Tibial artery (tissue), 4 donors: ENCODE measurements at regions not wholly inside any gene's neighbourhood (a gene's known extent, or its start where the extent isn't known, plus 50 kb on each side); places are given as distances from the start of the nearest gene placed in this dataset.
"Not testable (repeated sequence)": the region's sequence is repeated elsewhere in the genome, so short reads cannot be mapped to it uniquely, and the experiment has no call there.

ENCODE experiments used
- DNase-seq, 2 donors: peaks; one replicate each; pipeline ENCODE4 v3.0.0-alpha.2; 2019
- H3K27ac ChIP-seq, 2 donors: fragments of 200-600 bp; sonication (generic) in 1 of 2; 1 replicate in 1 of 2; 2 replicates in 1 of 2; pipeline ENCODE4 v1.5.1; 2018 to 2019; ENCODE audit warnings: mild to moderate bottlenecking in 1 of 2
- H3K27me3 ChIP-seq, 2 donors: fragments of 200-600 bp; sonication (generic) in 1 of 2; one replicate each; pipeline versions ENCODE4 v1.5.1 to v1.6.0; 2016 to 2019
- H3K36me3 ChIP-seq, 3 donors: fragments of 200-600 bp; sonication (generic) in 2 of 3; one replicate each; pipeline ENCODE4 v1.5.1; 2016 to 2019; ENCODE audit warnings: mild to moderate bottlenecking in 2 of 3
- H3K4me1 ChIP-seq, 4 donors: fragments of 200-600 bp; sonication (generic) in 2 of 4; 1 replicate in 3 of 4; 2 replicates in 1 of 4; pipeline ENCODE4 v1.5.1; 2016 to 2019
- H3K4me3 ChIP-seq, 2 donors: fragments of 200-600 bp; sonication (generic) in 1 of 2; 1 replicate in 1 of 2; 2 replicates in 1 of 2; pipeline ENCODE4 v1.5.1; 2018 to 2019; ENCODE audit warnings: mild to moderate bottlenecking in 2 of 2
- H3K9me3 ChIP-seq, 3 donors: fragments of 200-600 bp; sonication (generic) in 1 of 3; one replicate each; pipeline ENCODE4 v1.5.1; 2016 to 2019
- intact Hi-C: fragments of 100-400 bp; cut with DNase I; formaldehyde crosslinking; loops from one replicate; pipeline ENCODE4 v1.15.0; 2023; ENCODE audit warnings: low total_unique reads
- TF ChIP-seq, protein P1 (sequence below), 2 experiments: fragments of 200-600 bp in 1 of 2; fragments of 450-650 bp in 1 of 2; IDR thresholded peaks; one replicate each; pipeline ENCODE4 v1.5.1; 2017 to 2019; ENCODE audit warnings: antibody characterized with exemption in 2 of 2, mild to moderate bottlenecking in 1 of 2, moderate library complexity in 1 of 2

DNA sequence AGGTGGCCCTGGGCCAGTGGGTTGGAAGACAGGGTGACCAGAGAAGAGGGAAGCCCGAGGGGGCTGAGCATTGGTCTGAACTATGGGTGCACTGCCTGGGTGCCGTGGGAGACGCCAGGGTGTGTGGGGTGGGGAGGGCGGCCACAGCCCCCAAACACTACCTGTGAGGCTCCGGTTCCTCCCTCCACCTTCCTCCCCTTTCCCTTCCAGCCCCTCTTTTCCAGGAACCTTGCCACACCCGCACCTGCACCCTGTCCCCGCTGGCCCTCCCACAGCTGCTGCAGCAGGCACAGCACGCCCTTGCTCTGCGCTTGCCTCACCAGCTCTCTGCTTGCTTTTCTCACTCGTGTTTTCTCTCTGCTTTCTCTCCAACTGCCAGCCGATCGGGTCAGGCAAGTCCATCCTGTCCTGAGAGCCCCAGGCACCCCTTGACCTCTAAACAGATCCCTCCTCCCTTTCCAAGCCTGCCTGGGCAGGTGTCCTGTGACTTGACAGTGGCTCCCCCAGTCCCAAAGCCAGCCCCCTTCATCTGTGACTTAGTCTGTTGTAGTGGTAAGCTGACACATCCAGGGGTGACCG is 193.7 kb downstream of the MSX2 start:
- no peak for DNase-seq
- Histone ChIP-seq H3K4me3 (no peak overlapping the region), H3K4me1 (no peaks in the 10 kb centered on the region), H3K36me3 (no peaks in the 10 kb centered on the region), H3K27me3 (peaks cover 0 to 5% of the 10 kb centered on the region in 2 donors), H3K27ac (no peak overlapping the region), H3K9me3 (no peaks in the 10 kb centered on the region)
- TF ChIP-seq, protein P1, sequence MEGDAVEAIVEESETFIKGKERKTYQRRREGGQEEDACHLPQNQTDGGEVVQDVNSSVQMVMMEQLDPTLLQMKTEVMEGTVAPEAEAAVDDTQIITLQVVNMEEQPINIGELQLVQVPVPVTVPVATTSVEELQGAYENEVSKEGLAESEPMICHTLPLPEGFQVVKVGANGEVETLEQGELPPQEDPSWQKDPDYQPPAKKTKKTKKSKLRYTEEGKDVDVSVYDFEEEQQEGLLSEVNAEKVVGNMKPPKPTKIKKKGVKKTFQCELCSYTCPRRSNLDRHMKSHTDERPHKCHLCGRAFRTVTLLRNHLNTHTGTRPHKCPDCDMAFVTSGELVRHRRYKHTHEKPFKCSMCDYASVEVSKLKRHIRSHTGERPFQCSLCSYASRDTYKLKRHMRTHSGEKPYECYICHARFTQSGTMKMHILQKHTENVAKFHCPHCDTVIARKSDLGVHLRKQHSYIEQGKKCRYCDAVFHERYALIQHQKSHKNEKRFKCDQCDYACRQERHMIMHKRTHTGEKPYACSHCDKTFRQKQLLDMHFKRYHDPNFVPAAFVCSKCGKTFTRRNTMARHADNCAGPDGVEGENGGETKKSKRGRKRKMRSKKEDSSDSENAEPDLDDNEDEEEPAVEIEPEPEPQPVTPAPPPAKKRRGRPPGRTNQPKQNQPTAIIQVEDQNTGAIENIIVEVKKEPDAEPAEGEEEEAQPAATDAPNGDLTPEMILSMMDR (IDR thresholded peaks at IDR 0.05) = no peak
- intact Hi-C loops = no loop called here

DNA sequence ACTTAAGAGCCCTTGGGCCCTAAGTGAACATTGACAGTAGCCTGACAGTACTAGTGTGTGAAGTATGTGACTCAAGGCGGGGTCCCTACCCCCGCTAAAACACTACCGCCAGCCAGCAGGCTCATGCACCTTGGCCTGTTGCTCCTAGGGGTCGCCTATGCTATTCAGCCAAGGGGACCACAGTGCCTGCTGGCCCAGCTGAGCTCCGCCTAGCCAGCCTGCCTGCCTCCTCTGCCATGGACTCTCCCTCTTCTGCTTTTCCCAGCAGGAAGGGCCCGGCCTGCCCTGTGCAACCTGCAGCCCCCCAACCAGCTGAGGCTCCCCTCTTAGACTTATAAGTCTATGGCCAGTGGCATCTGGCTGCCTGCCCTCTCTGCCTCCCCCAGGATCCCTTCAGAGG is 193.1 kb downstream of the MSX2 start:
- intact Hi-C loops = not testable (repeated sequence)

DNA sequence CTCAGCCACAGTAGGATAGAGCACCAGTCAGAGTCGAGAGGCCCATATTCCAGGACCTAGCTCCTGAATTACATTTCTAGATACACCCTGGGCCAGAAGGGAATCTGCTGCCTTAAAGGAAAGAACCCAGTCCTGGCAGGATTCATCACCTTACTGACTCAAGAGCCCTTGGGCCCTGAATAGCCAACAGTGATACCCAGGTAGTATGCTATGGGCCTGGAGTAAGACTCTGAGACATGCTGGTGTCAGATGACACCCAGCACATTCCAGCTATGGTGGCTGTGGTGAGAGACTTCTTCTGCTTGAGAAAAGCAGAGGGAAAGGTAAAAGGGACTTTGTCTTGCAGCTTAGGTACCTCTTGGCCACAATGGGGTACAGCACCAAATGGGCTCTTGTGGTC is 192.5 kb downstream of the MSX2 start:
- intact Hi-C loops, DNase-seq, H3K9me3 ChIP-seq, H3K4me3 ChIP-seq, H3K27ac ChIP-seq, H3K4me1 ChIP-seq, H3K27me3 ChIP-seq, H3K36me3 ChIP-seq: not testable (repeated sequence)

More for the DNA sequence above, 193.1 kb downstream of the MSX2 start:
- not testable (repeated sequence) for H3K4me1 ChIP-seq, H3K4me3 ChIP-seq, H3K36me3 ChIP-seq, H3K27me3 ChIP-seq, H3K9me3 ChIP-seq, H3K27ac ChIP-seq, DNase-seq

DNA sequence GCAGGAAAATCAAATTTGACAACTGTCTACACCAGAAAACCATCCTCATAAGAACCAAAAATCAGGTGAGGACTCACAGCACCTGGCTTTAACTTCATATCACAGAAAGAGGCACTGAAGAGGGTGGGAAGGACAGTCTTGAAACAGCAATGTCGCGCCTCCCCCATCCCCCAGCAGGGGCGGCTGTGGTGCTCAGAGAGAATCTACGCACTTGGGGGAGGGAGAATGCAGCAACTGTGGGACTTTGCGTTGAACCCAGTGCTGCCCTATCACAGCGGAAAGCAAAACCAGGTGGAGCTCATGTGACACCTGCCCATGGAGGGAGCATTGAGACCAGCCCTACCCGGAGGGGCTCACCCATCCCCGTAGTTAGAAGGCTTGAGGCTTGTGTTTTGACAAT is 191.8 kb downstream of the MSX2 start:
- intact Hi-C loops = no loop called here
- Histone ChIP-seq H3K4me1 (no peaks in the 10 kb centered on the region), H3K36me3 (no peaks in the 10 kb centered on the region), H3K27me3 (peaks cover 0 to 5% of the 10 kb centered on the region in 2 donors), H3K4me3 (no peak overlapping the region), H3K9me3 (no peaks in the 10 kb centered on the region), H3K27ac (no peak overlapping the region)
- DNase-seq = no peak
- TF ChIP-seq, protein P1 (IDR thresholded peaks at IDR 0.05) = no peak

DNA sequence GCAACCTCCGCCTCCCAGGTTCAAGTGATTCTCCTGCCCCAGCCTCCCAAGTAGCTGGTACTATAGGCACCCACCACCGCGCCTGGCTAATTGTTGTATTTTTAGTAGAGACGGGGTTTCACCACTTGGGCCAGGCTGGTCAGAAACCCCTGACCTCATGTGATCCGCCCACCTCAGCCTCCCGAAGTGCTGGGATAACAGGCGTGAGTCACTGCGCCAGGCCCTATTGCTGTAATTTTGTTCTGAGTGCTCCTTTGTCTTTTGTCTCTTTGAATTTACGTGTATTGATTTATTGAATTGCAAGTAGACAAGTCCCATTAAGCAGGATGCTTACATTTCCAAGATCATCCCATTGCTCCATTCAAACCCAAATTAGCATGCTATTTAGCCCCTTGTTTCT is 186.7 kb downstream of the MSX2 start:
- DNase-seq = no peak
- H3K9me3 ChIP-seq = peaks cover 0 to 4% (median 0%) of the 10 kb centered on the region in 3 donors
- intact Hi-C loops = no loop called here
- peaks cover 0 to 5% of the 10 kb centered on the region in 2 donors for H3K27me3 ChIP-seq
- H3K4me1 ChIP-seq = peaks cover 0 to 5% (median 0%) of the 10 kb centered on the region in 4 donors
- H3K27ac ChIP-seq = no peak overlapping the region
- H3K4me3 ChIP-seq = no peak overlapping the region
- TF ChIP-seq, protein P1 (IDR thresholded peaks at IDR 0.05) = no peak
- H3K36me3 ChIP-seq = no peaks in the 10 kb centered on the region

DNA sequence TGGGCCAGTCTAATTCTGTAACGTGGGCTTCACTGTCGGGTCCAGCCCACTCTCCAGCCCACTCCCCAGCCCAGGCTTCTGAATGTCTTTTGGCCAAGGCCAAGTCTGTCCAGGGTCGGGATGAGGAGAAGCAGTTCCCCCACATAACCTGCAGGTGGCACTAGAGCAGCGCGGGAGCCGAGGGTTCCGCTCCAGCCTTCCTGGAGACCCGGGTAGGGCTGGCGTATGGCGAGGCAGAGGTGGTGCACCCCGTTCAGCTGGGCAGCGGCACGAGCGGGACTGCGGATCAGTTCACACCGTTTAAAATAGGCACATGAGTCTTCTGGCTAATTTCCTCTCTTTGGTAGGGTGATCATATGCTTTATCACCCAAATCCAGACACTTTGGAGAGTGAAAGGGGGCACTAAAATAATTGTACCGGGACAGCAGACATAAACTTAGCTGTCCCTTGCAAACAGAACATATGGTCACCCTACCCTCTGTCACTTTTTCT is 185.9 kb downstream of the MSX2 start:
- no peak overlapping the region for H3K4me3 ChIP-seq
- H3K27me3 ChIP-seq = peaks cover 0 to 3% of the 10 kb centered on the region in 2 donors
- no peaks in the 10 kb centered on the region for H3K36me3 ChIP-seq
- intact Hi-C loops = no loop called here
- no peak overlapping the region for H3K27ac ChIP-seq
- TF ChIP-seq, protein P1 (IDR thresholded peaks at IDR 0.05) = peak; percentile 70 to 80
- H3K4me1 ChIP-seq = peaks cover 0 to 5% (median 0%) of the 10 kb centered on the region in 4 donors
- DNase-seq = peak; percentile 33 to 74
- peaks cover 0 to 11% (median 0%) of the 10 kb centered on the region in 3 donors for H3K9me3 ChIP-seq
